ENCODE measurements at regions not wholly inside any gene's neighbourhood (a gene's known extent, or its start where the extent isn't known, plus 50 kb on each side); places are given as distances from the start of the nearest gene placed in this dataset.

GRCh38 chr10:8876171-8876570 lies 821.7 kb downstream of the GATA3 start:
- DNase-seq (ENCODE audit: low read depth in 2 of 2): no peak

DNA sequence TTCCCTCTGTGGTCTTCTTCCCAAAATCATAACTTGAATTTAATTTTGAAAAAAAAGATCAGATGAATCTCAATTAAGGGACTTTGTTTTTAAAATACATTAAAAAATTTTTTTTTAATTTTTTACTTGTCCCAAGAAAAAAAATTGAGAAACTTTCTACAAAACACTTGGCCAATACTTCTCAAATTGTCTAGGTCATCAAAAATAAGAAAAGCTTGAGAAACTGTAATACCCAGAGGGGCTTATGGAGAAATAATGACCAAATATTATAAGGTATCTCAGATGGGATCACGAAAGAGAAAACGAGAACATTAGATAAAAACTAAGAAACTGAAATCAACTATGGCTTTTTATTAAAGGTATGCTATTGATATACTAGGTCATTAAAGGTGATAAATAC lies 835.0 kb downstream of the GATA3 start:
- no peak for DNase-seq (ENCODE audit: low read depth in 2 of 2)

GRCh38 chr10:8893102-8893501 lies 838.6 kb downstream of the GATA3 start:
- DNase-seq (ENCODE audit: low read depth in 2 of 2): no peak

GRCh38 chr10:8894148-8894547 lies 839.7 kb downstream of the GATA3 start:
- no peak for DNase-seq (ENCODE audit: low read depth in 2 of 2)

GRCh38 chr10:8897769-8898168 lies 843.3 kb downstream of the GATA3 start:
- no peak for DNase-seq (ENCODE audit: low read depth in 2 of 2)

DNA sequence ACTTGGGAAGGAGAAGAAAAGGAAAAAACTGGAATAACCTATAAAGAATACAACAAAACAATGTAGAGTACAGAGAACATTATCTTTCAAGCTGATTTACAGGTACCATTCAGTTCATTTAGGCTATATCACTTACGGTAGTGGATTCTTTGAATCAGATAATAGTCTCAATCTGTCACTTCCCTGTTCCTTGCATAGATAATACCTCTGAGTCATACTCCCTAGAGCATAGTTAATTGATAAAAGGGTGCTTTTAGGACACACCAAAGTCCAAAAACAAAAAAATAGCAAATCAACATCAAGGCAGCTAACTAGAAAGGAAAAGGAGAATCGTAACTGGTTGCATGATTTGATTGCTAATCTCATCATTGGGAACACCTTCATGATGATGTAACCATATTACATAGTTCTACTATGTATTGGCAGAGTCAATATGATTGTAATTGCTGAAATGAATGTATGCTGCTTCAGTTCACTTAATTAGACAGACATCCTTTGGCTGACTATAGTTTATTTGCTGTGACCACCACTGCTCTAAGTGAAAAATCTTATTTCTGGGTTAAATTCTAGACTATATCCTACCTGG lies 844.4 kb downstream of the GATA3 start:
- DNase-seq (ENCODE audit: low read depth in 2 of 2): no peak

GRCh38 chr10:8902926-8903325 lies 848.4 kb downstream of the GATA3 start:
- no peak for DNase-seq (ENCODE audit: low read depth in 2 of 2)

DNA sequence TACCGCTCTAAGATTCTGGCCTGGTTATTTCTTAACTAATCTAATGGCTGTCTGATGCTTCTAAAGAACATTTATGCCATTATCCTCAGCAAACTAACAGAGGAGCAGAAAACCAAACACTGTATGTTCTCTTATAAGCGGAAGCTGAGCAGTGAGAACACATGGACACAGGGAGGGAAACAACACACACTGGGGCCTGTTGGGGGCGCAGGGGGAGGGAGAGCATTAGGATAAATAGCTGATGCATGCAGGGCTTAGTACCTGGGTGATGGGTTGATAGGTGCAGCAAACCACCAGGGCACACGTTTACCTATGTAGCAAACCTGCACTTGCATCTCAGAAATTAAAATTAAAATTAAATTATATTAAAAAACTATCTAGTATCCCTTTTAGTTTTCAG lies 853.5 kb downstream of the GATA3 start:
- no peak for DNase-seq (ENCODE audit: low read depth in 2 of 2)

DNA sequence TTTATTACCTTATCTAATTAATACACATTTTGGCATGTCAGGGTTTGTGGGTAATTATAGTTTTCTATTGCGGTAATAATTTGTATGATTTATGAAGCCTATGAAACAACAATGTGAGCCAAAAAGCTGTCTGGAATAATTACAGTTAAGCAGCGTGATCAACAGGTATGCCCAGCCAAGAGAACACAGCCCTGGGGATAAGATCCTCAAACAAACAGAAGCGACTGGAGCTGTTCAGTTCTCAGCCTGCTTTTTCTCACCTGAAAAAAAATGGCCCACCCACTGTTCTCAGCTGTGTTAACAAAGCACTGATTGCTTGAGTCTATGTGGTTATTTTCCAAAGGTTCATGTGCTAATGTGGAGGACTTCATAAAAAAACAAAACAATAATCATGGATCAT lies 855.8 kb downstream of the GATA3 start:
- DNase-seq (ENCODE audit: low read depth in 2 of 2): no peak

GRCh38 chr10:8911032-8911431 lies 856.5 kb downstream of the GATA3 start:
- no peak for DNase-seq (ENCODE audit: low read depth in 2 of 2)

DNA sequence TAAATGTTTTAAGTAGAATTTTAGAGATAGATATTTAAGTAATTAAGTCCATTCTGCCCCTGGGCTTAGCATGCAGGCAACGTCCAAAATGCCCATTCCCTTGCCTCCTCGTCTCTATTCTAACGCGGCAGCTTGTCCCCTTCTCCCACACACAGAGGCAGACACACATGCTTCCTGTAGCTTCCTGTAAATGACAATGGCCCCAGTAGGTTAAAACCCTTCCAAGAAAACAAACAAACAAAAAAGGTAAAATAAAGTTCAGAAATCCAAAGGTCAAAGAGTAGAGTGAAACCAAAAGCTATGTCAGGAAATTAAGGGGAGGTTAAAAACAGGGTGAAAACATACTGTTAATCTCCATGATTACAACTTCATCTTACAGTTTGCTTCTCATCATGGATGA lies 857.6 kb downstream of the GATA3 start:
- DNase-seq (ENCODE audit: low read depth in 2 of 2): no peak

GRCh38 chr10:8913720-8914119 lies 859.2 kb downstream of the GATA3 start:
- DNase-seq (ENCODE audit: low read depth in 2 of 2): no peak

- DNase-seq (ENCODE audit: low read depth in 2 of 2): no peak
These were observed 864.8 kb downstream of the GATA3 start for GRCh38 chr10:8919280-8919679.

DNA sequence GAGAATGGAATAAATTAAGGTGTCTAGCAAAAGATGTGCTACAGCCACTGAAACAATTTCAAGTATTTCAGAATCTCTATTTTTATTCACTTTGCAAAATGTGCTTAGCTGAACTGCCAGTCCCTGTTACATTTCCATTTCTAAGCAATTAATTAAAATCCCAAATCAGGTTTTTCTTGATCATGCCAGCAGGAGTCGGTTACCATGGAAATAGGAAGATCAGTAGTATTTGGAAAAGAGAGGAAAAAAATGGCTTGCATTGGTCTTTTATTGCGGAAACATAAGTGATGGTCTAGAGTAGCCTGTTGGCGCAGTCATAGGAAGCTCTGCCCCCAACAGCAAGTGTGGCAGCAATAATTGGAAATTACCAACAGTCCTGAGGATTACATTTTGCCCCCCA lies 867.1 kb downstream of the GATA3 start:
- DNase-seq (ENCODE audit: low read depth in 2 of 2): no peak

DNA sequence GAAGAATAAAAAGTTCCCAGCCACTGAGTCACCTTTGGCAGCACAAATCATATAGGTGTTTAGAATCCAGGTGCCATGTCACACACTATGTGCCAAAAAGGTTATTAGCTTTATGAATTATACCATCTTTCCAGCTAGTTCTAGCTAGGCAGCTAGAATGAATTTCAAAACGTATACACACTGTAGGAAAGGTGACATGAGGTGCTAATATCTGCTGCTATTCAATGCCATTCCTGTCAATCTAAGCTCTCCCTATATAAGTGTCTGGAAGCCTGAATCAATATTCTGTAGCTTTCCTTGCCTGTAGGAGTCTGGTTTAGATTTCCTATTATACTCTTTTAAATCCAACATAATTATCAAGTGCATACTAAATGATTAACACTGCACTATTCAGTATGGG lies 868.6 kb downstream of the GATA3 start:
- DNase-seq (ENCODE audit: low read depth in 2 of 2): no peak

GRCh38 chr10:8927705-8928104 lies 873.2 kb downstream of the GATA3 start:
- no peak for DNase-seq (ENCODE audit: low read depth in 2 of 2)

- no peak for DNase-seq (ENCODE audit: low read depth in 2 of 2)
These were observed 892.0 kb downstream of the GATA3 start for GRCh38 chr10:8946451-8946850.

DNA sequence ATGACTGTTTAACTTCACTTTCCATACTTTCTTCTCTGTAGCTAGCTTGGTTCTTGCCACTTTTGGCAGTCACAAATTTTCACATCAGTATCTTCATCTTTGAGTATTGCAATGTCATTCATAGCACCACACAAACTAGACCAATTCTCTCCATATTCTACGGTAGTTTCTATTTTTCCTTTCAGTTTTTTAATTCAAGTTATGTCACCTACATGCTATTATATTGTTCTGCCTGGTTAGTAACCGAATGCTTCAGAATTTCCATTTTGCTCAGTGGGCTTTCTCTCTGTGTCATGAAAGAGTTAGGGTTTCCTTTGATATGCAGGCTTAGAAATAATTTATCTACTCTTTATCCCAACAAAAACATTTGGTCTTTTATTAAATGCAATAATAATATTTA lies 896.5 kb downstream of the GATA3 start:
- DNase-seq (ENCODE audit: low read depth in 2 of 2): no peak

- DNase-seq (ENCODE audit: low read depth in 2 of 2): no peak
These were observed 897.1 kb downstream of the GATA3 start for GRCh38 chr10:8951440-8952089.

GRCh38 chr10:8956400-8956799 lies 901.9 kb downstream of the GATA3 start:
- no peak for DNase-seq (ENCODE audit: low read depth in 2 of 2)

- DNase-seq (ENCODE audit: low read depth in 2 of 2): no peak
These were observed 907.8 kb downstream of the GATA3 start for GRCh38 chr10:8962249-8962648.

DNA sequence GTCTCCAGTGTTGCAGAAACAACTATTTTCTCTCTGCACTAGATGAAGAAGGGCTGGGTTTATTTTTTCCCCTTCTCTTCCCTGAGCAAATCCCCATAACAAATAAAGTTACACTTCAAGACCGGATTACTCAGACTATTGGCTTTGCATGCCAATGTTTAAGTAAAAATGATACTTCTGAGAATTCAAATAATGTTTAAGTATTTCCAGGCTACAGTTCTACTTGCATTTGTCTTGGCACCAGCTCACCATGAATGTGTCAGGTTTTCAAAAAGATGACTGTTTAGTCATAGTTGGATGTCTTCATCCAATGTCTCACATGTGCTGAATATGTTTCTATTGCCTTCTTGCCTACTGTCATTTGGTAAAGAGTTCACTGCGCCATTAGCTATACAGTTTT lies 912.6 kb downstream of the GATA3 start:
- no peak for DNase-seq (ENCODE audit: low read depth in 2 of 2)

- DNase-seq (ENCODE audit: low read depth in 2 of 2): no peak
These were observed 915.4 kb downstream of the GATA3 start for GRCh38 chr10:8969853-8970252.

- DNase-seq (ENCODE audit: low read depth in 2 of 2): no peak
These were observed 921.0 kb downstream of the GATA3 start for GRCh38 chr10:8975535-8975934.
